NCI-H524 (cell line): ENCODE measurements at regions not wholly inside any gene's neighbourhood (a gene's known extent, or its start where the extent isn't known, plus 50 kb on each side); places are given as distances from the start of the nearest gene placed in this dataset.

ENCODE experiments used
- DNase-seq, 2 experiments: peaks; one replicate each; lab custom pipeline; 2025; lab: John Stamatoyannopoulos, UW

DNA sequence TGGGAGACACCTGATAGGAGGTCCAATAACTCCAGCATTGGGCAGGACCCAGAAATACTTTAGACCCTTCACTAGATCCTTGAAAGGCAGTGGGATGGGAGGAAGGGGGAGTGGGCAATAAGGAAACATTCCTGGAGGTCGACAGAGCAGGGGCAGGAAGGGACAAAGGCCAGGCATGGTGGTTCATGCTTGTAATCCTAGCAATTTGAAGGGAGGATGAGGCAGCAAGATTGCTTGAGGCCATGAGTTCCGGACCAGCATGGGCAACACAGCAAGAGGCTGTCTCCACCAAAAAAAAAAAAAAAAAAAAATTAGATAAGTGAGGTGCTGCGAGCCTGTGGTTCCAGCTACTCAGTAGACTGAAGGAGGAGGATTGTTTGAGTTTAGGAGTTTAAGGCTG, 134.9 kb downstream of the JCAD start:
- no peak for DNase-seq

DNA sequence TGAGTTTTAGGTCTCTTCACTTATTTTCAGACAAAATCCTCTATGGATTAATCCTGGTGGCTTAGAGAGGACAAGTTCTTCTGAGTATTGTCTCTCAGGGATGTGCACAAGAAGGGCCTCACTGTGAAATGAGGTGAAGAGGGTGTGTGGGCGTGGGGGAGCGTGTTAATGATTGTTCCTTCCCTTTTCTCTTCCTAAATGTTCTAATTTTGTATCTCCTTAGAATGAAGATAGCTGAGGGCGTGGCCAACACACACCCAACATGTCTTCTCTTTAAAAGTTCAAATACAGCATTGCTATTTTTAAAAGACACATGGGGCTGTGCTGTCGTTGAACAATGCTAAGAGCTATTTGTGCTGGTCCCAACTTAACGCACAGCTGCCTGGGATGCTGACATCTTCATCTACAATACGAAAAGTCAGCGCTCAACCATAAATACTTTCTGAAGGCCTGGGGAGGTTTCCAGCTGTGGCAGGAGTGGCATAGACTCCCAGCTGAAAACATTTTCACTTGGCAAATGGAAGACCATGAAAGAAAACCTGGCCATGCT, 135.9 kb downstream of the JCAD start:
- no peak for DNase-seq

DNA sequence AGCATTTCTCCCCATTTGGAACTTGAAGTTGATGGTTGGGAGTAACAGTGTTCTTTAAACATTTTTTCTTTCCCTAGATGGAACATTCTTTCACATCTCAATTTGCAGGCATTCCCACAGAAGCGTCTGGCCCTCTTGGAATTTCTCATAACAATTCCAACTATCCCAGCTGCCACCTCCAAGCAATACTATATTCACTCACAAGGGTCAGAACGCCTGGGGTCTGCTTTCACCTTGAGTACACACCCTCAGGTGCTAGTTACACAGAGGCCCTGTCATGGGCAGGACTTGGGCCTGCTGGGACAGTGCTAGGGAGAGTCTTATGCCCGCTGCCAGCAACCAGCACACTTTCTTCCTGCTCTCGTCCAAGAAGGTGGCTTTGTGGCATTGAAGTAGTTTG, 136.5 kb downstream of the JCAD start:
- DNase-seq, result no peak

DNA sequence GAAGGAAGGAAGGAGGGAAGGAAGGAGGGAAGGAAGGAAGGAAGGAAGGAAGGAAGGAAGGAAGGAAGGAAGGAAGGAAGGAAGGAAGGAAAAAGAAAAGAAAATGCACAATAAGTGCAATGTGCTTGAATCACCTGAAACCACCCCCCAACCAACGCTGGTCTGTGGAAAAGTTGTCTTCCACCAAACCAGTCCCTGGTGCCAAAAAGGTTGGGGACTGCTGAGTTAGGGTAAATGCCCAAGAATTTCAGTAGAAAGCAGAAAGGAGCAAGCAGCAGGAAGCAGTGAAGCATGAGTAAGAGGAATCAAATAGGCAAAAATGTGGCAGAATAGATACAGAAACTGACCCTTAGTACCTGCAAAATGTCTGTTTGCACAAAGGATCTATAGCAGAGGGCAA, 137.2 kb downstream of the JCAD start:
- no peak for DNase-seq

DNA sequence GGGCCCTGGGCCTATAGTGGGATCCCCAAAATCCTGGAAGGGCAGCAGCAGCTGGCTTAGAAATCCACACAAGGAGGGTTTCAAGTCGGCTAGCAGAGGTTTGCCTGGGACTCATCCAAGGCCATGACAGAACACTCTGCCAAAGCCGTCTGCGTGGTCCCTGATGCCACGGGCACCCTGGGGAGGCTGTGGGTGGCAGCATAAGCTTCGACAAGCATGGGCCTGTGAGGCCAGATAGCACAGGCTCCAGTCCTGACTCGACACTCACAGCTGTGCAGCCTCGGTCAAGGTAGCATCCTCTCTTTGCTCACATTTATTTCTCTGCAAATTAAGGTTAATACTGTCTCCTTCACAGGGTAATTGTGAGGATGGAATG, 138.3 kb downstream of the JCAD start:
- peak in 1 of 2 experiments; percentile 1 for DNase-seq

DNA sequence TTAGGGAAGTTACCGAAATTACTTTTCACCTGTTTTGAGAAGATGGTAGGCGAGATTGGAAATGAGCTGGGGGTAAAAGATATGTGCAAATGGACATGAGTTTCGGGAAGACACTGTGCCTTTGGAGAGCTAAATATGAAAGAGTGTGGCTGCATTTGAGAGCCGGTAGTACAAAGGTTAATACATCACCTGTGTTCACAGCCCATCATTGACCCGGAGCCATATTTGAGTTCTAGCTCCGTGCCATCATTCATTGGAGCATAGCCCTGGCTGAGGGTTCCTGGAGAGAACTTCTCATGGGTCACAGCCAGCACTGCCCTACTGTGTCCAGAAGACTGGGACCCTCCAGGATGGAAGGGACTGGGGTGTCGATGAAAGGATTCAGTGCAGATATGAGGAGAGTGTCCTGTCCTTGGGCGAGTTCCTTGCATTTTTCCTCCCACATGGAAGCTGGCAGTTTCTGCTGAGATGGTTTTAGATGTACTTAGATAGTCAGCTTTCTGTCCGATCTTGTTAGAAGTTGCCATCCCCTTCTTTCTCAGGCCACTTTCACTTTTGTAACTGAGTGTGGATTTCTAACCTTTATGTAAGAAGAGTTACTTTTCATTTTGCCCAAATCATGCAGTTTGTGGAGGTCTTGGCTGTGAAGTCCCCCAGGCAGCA, 138.8 kb downstream of the JCAD start:
- DNase-seq, result no peak

DNA sequence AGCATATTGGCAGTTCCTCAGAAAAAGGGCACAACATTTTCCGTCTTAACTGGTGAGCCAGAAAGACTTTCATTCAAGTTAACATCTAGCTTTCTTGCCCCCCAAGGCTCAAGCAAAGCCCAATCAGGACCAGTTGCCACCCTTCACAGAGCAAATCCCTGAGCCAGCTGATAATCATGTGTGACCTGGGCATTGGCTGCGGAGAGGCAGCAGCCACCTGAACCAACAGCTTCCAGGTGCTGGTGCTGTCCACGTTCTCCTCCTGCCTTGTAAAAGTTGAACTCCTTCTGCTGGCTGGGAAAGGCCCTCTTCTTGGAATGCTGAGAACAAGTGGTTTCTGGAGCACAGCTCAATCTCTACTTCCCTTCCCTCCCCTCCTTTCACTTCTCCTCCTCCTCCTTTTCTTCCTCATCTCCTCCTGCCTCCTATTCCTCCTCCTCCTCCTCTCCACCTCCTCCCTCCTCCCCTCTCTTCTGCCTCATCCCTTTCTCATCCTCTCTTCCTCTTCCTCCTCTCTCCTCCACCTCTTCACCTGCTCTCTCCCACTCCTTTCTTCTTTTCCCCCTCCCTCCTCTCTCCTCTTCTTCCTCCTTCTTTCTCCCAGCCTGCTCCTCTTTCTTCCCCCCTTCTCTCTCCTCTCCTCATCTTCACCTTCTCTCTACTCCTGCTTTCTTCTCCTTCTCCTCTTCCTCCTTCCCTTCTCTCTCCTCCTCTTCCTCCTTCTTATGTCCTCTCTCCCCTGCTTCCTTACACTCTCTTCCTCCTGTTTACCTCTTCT, 140.6 kb downstream of the JCAD start:
- DNase-seq, result no peak

DNA sequence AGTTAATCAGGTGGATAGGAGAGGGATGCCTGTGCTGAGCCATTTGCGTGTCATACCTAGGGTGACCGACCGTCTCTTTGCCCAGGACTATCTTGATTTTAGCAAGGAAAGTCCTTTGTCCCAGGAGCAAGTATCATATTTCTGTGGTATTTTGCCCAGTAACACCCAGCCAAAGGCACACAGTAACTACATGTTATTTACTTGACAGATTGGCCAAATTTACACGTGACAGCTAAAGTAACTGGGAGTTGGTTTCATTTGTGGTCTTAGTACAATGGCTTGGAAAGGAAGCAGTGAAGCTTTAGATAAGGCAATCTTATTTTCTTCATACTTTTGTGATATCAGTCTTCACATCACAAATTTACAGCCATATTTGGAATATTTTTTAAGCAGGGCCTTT, 142.1 kb downstream of the JCAD start:
- no peak for DNase-seq

DNA sequence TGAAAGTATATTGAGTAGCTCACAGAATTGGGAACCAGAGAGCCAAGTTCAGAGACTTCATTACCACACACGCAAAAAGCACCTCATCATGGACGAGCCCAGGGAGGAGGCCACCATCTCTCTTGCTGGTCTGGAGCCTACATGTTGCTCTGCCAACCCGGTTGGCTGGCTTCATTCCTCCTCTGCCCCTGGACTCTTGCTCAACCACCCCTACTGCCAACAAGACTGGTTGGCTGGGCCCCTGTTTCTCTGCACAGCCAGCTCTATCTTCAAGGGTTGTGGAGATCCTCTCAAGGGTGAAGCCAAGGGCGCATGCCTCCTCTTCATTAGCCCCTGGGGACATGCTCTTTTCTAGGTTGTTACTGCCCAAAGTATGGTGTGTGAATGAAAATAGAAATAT, 142.7 kb downstream of the JCAD start:
- no peak for DNase-seq

DNA sequence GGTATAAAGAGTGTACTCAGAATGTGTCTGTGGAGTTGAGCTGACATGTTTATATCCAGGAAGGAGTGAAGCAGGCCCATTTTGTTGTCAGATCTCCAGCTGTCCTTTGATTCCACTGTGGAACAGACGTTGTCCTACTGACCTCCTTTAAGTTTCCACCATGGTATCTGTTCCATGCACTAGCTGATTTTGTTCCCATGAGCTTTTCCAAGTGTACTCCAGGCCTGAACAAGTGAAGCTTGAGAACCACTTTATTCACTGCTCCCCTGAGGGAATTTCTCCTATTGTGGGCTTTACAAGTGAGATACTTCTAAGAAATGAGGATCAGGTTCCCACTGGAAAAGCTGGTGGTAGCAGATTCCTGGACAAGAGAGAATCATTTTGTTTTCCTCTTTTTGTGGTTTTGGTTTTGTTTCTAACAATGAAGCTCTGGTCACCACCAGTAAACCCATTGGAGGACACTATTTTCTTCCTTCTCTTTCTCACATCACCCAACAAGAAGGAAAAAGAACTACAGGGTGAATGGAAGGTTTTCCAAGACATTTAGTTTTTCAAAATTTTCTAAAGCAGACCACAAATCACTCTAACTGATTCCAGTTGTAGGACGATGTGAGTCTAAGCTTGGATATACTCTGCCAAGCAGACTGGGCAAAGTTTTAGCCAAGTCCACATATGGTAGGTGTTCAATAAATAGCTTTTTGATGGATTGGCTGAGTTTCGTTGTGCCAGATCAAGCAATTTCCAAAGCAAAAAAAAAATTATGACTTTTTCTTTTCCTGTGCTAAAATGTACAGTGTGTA, 144.2 kb downstream of the JCAD start:
- DNase-seq, result no peak

DNA sequence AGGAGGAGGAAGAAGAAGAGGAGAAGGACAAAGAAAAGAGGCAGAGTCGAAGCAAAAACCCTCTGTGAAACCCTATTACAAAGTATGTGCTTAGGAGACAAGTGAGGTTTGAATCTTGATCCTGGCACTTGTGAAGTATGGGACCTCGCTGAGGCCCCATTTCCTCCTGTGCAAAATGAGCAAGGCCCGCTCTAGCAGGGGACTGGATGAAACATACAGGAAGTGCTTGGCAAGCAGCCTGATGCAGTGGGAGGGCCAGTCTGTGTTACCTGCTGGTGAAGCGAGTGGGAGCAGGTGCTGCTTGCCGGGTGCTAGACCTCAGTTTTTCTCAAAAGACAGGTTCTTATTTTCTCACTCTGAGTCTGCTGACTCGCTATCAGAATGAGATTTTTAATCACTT, 150.4 kb downstream of the JCAD start:
- DNase-seq, result no peak

DNA sequence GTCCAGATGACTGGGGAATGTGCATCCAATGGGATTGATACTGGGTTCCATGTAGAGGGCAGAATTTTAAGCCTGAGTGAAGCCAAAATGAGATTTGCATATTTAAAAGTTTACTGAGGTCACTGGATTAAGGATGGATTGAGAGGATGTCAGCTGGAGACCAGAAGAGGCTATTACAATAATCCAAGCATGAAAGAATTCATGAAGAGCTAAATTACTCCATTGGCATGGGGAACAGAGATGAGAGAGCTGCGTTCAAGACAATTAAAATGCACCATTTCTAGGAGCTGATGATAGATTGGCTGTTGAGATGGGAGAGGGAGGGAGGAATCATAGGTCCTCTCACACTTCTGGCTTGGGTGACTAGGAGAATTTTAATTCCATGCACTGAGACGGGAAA, 158.5 kb downstream of the JCAD start:
- DNase-seq, result peak in 1 of 2 experiments; percentile 2

DNA sequence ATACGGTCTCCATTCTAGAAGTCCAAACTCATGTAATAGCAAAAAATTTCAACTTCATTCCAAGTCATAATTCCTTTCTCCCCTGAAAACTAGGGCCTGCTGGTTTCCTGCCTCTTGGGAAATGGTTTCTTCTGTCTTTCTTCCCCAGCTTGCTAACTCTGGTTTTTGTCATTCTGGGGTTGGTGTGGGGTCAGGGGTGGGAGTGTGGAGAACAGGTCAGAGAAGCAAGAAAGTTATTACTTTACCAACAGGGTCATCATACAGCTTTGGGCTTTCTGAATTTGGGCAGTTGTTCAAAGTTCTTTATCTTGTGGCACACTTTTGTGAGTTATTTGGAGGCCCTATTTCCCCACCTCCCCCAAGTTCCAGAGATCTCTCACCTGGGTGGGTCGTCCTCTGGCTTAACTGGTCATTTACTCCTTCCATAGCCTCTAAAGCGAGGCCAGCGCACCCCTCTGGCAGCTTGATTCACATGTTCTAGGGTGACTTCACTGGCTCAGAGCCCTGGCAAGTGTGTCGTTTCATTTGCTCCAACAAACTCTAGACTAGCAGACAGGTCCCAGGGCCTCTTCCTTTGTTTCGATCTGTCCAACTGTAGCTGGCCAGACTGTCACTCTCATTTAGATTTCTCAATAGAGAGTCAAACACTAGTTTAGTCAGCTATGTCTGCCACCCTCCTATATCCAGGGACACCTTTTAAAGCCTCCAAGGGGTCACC, 161.2 kb downstream of the JCAD start:
- no peak for DNase-seq

DNA sequence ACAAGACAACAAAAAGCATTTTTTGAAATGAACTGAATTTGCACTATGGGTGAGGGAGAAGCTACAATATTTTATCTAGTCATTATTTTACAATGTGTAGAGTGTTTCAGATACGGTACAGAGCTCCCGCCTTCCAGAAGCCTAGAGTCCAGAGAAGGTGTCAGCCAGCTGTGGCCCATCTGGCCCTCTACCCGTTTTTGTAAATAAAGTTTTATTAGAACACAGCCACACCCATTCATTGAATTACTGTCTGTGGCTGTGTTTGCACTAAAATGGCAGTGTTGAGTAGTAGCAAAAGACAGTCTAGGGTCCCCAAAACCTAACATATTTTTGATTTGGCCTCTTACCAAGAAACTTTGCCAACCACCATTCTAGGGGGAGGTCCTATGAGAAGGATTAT, 162.0 kb downstream of the JCAD start:
- DNase-seq, result no peak

DNA sequence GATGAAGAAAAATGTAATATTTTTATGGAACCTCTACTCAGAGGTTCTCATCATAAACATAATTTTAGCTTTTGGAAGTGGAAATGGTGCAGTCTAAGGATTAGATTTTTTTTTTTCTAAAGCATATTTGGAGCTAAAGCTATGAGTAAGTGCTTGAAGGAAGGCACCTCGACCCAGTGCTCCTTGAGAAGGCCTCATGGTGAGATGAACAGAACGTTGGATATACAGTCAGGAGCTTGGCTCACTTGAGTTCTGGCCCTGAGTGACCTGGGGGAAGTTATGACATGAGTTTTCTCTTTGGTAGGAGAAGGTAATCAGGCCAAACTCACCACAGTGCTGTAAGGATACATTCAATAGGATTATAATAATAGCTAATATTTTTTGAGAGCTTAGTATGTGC, 163.3 kb downstream of the JCAD start:
- DNase-seq, result no peak

DNA sequence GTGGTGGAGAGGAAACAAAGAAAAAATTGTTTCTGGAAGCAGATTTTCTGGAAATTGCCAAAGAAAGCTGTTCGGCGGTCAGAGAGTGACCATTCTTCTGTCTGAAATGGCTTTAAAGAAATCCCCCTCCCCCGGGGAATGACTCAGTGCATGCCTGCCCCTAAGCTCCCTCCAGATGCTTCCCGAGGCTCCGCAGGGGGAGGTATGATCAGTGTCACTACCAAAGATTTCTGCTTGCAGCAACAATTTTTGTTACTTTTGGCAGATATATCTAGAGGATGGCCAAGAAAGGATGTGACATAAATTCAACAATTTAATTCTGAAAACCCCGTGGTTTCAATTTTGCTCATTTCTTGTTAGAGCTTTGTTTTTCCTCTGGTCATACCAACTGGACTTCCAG, 163.9 kb downstream of the JCAD start:
- no peak for DNase-seq

DNA sequence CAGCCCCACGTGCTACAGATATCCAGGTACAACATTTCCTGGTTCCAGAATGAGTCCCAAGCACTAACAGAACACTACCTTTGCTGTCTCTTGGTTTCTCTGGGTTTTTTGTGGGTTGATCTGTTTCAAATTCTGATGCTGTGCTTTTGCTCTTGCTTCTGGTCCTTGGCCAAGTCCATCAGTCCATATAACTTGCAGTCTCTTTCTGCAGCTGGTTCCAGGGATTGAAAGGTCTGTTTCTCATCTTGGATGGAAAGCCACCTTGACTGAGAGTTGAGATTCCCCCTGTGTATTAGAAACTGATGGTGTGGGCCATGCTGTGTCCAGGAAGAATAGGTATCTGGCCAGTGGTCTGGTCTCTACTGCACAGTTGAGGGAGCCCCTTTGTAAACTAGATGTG, 171.1 kb downstream of the JCAD start:
- DNase-seq, result no peak

DNA sequence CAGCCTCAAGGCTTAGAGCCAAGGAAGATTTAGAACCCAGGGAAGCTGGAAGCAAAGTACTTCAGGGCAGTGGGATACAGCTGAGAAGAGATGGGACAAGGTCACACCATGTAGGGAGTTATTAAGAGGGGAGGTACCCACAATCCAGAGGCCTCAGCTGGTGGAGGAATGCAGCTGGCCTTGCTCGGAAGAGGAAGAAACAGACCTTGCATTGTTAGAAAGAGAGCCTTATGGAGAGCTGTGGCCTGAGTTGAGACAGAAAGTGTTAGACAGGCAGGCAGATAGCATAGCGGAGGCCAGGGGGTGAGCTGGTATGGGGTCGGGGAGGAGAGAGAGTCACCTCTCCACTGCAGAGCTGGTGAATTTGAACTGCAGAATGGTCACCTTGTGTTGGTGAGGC, 173.1 kb downstream of the JCAD start:
- no peak for DNase-seq

DNA sequence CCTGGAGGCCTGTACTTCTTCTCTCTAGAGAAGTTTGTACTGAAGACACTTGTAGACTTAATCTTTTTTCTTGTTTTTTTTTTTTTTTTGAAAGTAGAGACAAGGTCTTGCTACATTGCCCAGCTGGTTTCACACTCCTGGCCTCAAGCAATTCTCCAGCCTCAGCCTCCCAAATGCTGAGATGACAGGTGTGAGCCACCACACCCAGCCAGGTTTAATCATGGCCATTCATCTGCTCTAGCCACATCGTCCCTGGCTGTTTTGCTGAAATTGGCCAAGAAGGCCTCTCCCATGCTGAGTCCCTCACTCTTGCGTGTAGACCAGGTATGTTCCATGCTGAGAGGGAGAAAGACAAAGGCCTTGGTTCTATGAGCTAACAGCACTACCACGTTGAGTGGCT, 176.2 kb downstream of the JCAD start:
- DNase-seq, result no peak

DNA sequence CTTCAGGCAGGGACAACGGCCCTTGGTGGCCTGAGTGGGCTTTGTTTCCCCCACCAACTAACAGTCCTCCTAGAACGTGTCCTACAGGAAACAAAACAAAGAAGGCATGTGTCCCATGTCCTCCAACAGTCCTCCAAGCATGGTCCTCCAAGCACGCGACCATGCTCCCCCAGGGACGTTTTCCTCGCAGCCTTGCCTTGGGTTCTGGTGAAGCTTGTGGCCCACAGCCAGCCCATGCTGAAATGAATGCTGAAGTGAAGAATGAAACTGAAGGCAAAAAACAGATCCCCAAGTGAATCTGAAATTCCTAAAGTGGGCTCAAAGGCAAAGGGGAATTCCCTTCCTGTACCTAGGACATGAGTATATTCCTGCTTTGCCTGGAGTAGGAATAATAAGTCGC, 176.6 kb downstream of the JCAD start:
- DNase-seq, result no peak

DNA sequence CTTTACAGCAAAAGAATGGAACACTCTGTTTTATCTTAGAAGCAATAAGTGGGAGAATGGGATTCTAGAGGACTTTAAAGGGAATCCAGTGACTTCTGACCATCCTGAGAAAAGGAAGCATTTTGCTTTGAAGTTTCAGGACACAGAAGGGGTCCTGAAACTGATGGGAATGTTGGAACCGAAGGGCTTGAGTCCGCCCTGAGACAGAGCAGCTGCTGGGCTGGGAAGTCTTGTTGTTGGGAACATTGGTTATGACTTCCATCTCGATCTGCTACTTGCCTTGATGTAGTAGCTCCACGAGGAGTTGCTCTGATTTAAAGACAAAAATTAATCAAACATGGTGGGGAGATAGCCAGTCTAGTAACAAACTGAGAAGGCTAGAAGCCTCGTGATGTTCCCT, 177.6 kb downstream of the JCAD start:
- no peak for DNase-seq

DNA sequence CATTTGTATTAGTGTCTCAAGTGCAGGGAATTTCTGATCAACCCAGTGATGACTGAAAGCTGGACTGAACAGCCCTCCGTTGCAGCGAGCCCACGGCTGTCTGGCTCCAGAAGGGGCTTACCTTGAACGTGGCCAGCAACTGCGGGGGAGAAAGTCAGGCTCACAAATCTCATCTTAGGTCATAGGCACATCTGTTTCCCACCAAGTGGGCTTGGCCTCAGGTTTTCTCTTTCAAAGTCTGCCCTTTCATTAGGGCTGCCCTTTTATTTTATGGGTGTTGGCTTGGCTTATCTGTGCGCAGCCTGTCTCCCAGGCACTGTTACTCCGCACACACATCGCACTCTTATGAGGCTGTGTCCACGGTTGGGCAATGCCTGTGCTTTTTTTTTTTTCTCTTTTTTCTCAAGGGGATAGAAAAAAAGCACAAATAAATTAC, 178.0 kb downstream of the JCAD start:
- no peak for DNase-seq
